ENCODE measurements at regions not wholly inside any gene's neighbourhood (a gene's known extent, or its start where the extent isn't known, plus 50 kb on each side); places are given as distances from the start of the nearest gene placed in this dataset.

DNA sequence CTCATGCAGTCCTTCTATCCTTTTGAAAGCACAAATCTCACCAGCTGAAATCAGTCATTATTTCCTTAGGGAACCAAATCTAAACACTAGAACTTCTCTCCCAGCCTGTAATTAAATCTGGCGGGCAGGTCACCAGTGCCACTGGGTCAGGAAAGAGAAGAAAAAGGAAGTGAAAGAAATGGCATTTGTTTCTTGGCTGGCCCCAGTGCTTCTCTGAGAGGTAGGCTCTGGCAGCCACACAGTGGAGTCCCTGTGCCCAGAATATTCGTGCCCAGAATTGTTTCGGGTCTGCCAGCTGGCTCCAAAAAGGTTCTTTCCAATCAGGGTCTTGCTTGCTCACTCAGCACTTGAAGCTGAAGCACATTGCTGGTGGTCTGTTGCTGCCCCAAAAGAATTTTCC is 133.9 kb upstream of the MTAP start:
- no peaks in the 10 kb centered on the region for H3K27me3 ChIP-seq (ENCODE audit: low read length)
- ChIA-PET POLR2A (ENCODE audit: unreplicated experiment) (no interaction called here), CTCF (no interaction called here)
- DNase-seq: no peak
- H3K79me2 ChIP-seq (ENCODE audit: low read length): 0 out of 2 replicates have a peak, but pooled peaks cover 8% of the 10 kb centered on the region
- TF ChIP-seq, protein P1, sequence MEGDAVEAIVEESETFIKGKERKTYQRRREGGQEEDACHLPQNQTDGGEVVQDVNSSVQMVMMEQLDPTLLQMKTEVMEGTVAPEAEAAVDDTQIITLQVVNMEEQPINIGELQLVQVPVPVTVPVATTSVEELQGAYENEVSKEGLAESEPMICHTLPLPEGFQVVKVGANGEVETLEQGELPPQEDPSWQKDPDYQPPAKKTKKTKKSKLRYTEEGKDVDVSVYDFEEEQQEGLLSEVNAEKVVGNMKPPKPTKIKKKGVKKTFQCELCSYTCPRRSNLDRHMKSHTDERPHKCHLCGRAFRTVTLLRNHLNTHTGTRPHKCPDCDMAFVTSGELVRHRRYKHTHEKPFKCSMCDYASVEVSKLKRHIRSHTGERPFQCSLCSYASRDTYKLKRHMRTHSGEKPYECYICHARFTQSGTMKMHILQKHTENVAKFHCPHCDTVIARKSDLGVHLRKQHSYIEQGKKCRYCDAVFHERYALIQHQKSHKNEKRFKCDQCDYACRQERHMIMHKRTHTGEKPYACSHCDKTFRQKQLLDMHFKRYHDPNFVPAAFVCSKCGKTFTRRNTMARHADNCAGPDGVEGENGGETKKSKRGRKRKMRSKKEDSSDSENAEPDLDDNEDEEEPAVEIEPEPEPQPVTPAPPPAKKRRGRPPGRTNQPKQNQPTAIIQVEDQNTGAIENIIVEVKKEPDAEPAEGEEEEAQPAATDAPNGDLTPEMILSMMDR (conservative IDR thresholded peaks at IDR 0.05; ENCODE audit: low read depth, low read length): no peak
- TF ChIP-seq EZH2 (IDR thresholded peaks at IDR 0.05; ENCODE audit: low read length, unreplicated experiment) (no peak), EZH2phosphoT487 (IDR thresholded peaks at IDR 0.05; ENCODE audit: borderline replicate concordance, low read length) (no peak)
- H4K20me1 ChIP-seq (ENCODE audit: low read length): no peaks in the 10 kb centered on the region
- no peaks in the 10 kb centered on the region for H3K9me2 ChIP-seq (replicated peaks; ENCODE audit: low read length)
- no peaks in the 10 kb centered on the region for H3K9me3 ChIP-seq (ENCODE audit: low read length)
- no peak for ATAC-seq
- H3K9ac ChIP-seq (ENCODE audit: low read length): no peak overlapping the region
- no peak overlapping the region for H3K4me2 ChIP-seq (ENCODE audit: low read length)
- BruUV-seq (replicated peaks): no TSS peak
- H3K4me3 ChIP-seq (ENCODE audit: low read length): no peak overlapping the region
- H3F3A ChIP-seq (ENCODE audit: low read length, unreplicated experiment): no peaks in the 10 kb centered on the region
- no peak overlapping the region for H3K27ac ChIP-seq (ENCODE audit: low read length)
- intact Hi-C loops (cut with micrococcal nuclease): no loop called here
- H3K4me1 ChIP-seq (ENCODE audit: insufficient read depth, low read length): no peaks in the 10 kb centered on the region; the same call in 1 of the 2 replicates
- no peaks in the 10 kb centered on the region for H3K36me3 ChIP-seq (ENCODE audit: low read depth, low read length)
- H2AFZ ChIP-seq (ENCODE audit: low read length): no peak overlapping the region

DNA sequence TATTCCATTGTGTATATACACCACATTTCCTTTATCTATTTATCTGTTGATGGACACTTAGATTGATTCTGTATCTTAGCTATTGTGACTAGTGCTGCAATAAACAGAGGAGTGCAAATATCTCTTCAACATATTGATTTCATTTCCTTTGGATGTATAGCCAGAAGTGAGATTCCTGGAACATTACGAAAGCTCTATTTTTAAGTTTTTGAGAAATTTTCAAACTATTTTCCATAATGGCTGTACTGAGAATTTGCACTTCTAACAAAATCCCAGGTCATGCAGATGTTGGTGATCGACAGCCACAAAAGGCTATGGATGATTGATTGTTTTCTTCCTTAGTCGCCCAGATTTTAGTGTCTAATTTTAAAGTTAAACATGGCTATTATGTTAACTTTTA is 132.7 kb upstream of the MTAP start:
- H4K20me1 ChIP-seq (ENCODE audit: low read length): no peaks in the 10 kb centered on the region
- H3F3A ChIP-seq (ENCODE audit: low read length, unreplicated experiment): no peaks in the 10 kb centered on the region
- H3K9me2 ChIP-seq (replicated peaks; ENCODE audit: low read length): no peaks in the 10 kb centered on the region
- ChIA-PET POLR2A (ENCODE audit: unreplicated experiment) (no interaction called here), CTCF (no interaction called here)
- H3K27ac ChIP-seq (ENCODE audit: low read length): no peak overlapping the region
- TF ChIP-seq EZH2 (IDR thresholded peaks at IDR 0.05; ENCODE audit: low read length, unreplicated experiment): no peak
- no peak for TF ChIP-seq EZH2phosphoT487 (IDR thresholded peaks at IDR 0.05; ENCODE audit: borderline replicate concordance, low read length)
- TF ChIP-seq, protein P1 (conservative IDR thresholded peaks at IDR 0.05; ENCODE audit: low read depth, low read length): no peak
- H3K4me2 ChIP-seq (ENCODE audit: low read length): no peak overlapping the region
- no TSS peak for BruUV-seq (replicated peaks)
- peaks cover 9% of the 10 kb centered on the region for H3K4me1 ChIP-seq (ENCODE audit: insufficient read depth, low read length)
- ATAC-seq (no peak), DNase-seq (no peak)
- intact Hi-C loops (cut with micrococcal nuclease): no loop called here
- H3K27me3 ChIP-seq (ENCODE audit: low read length): no peaks in the 10 kb centered on the region
- no peak overlapping the region for H3K9ac ChIP-seq (ENCODE audit: low read length)
- peaks cover 18% of the 10 kb centered on the region; the same call in 1 of the 2 replicates for H3K79me2 ChIP-seq (ENCODE audit: low read length)
- H2AFZ ChIP-seq (ENCODE audit: low read length): no peak overlapping the region
- no peaks in the 10 kb centered on the region for H3K9me3 ChIP-seq (ENCODE audit: low read length)
- H3K36me3 ChIP-seq (ENCODE audit: low read depth, low read length): no peaks in the 10 kb centered on the region
- no peak overlapping the region for H3K4me3 ChIP-seq (ENCODE audit: low read length)

DNA sequence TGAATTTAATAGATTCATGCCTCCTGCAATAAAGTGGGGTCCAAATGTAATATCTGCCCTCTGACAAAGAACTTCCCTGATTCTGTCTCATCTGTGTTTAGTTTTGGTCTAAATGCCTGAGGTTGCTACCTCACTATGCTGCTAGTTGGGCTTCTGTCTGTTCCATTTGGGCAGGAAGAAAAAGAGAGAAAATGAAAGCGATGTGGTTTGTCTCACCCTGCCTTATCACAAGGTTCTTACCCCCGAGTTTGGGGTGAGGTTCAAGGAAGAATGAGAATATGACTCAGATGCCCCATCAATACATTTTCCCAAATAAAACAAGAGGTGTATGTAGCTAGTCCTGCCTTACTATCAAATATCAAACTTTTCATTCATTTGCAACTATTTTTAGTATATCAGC is 132.1 kb upstream of the MTAP start:
- Histone ChIP-seq H3K79me2 (ENCODE audit: low read length) (peaks cover 22% of the 10 kb centered on the region), H3K4me2 (ENCODE audit: low read length) (no peak overlapping the region), H2AFZ (ENCODE audit: low read length) (0 out of 2 replicates have a peak overlapping the region, but pooled peaks have one; percentile 22), H3K36me3 (ENCODE audit: low read depth, low read length) (no peaks in the 10 kb centered on the region), H3K4me1 (ENCODE audit: insufficient read depth, low read length) (peaks cover 14% of the 10 kb centered on the region), H3K9me2 (replicated peaks; ENCODE audit: low read length) (no peaks in the 10 kb centered on the region), H3K9ac (ENCODE audit: low read length) (no peak overlapping the region), H4K20me1 (ENCODE audit: low read length) (no peaks in the 10 kb centered on the region), H3K27me3 (ENCODE audit: low read length) (no peaks in the 10 kb centered on the region), H3K27ac (ENCODE audit: low read length) (no peak overlapping the region), H3F3A (ENCODE audit: low read length, unreplicated experiment) (no peaks in the 10 kb centered on the region), H3K9me3 (ENCODE audit: low read length) (no peaks in the 10 kb centered on the region), H3K4me3 (ENCODE audit: low read length) (no peak overlapping the region)
- ATAC-seq (no peak), DNase-seq (no peak)
- no TSS peak for BruUV-seq (replicated peaks)
- TF ChIP-seq, protein P1 (conservative IDR thresholded peaks at IDR 0.05; ENCODE audit: low read depth, low read length): no peak
- TF ChIP-seq EZH2 (IDR thresholded peaks at IDR 0.05; ENCODE audit: low read length, unreplicated experiment) (no peak), EZH2phosphoT487 (IDR thresholded peaks at IDR 0.05; ENCODE audit: borderline replicate concordance, low read length) (no peak)
- POLR2A ChIA-PET (ENCODE audit: unreplicated experiment): no interaction called here
- intact Hi-C loops (cut with micrococcal nuclease): no loop called here
- CTCF ChIA-PET: no interaction called here

Measured in PC-3 (cell line).